ENCODE measurements at regions not wholly inside any gene's neighbourhood (a gene's known extent, or its start where the extent isn't known, plus 50 kb on each side); places are given as distances from the start of the nearest gene placed in this dataset.

DNA sequence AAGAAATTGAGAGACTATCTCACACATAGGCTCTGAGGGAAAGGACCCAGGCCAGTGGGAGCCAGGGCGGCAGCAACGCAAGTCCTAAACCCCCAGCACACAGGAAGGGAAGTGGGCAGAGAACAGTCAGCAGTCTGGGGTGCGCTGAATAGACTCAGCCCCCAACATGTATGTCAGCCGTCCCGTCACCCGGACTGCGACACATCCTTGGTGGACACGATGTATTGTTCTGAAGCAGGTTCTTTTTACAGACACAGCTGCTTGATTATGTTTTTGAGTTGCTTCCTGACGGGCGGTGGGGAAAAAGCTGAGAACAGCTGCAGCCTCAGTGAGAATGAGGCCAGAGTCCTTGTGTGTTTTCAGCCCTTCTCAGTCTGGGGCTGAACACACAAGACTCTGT is 64.1 kb upstream of the CXCL14 start:
- Histone ChIP-seq H3K36me3 (ENCODE audit: insufficient read depth, insufficient read length, low read length) (no peaks in the 10 kb centered on the region), H3K9me3 (ENCODE audit: insufficient read depth, low read length) (no peaks in the 10 kb centered on the region), H3K9ac (ENCODE audit: insufficient read length, low read depth) (no peak overlapping the region), H3K27me3 (ENCODE audit: insufficient read depth, insufficient read length) (no peaks in the 10 kb centered on the region), H3K4me1 (ENCODE audit: insufficient read depth, insufficient read length) (no peaks in the 10 kb centered on the region), H3K4me3 (ENCODE audit: insufficient read length, low read depth) (no peak overlapping the region)
- TF ChIP-seq SUZ12 (IDR thresholded peaks at IDR 0.05; ENCODE audit: extremely low read depth, insufficient read depth, insufficient read length) (no peak), ZNF274 (IDR thresholded peaks at IDR 0.05; ENCODE audit: low read depth, low read length) (no peak)
- DNase-seq (ENCODE audit: low read depth, low spot score): no peak

DNA sequence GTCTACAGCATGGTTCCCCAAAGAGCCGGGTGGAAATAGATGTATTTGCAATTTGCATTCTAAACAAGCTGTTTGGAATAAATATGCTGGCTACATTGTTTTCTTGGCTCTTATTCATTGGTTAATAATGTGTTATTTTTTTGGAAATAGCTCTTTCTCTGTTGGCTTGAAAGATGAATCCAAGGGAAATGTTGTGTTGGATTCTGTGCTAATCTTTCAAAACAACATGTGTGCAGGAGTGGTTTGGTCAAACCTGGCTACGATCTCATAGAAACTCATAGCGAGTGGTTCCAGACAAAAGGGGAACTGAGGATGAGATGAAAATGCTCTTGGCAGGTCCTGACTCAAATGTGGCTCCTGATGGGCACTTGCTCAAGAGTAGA is 63.7 kb upstream of the CXCL14 start:
- Histone ChIP-seq H3K9ac (ENCODE audit: insufficient read length, low read depth) (no peak overlapping the region), H3K9me3 (ENCODE audit: insufficient read depth, low read length) (no peaks in the 10 kb centered on the region), H3K4me3 (ENCODE audit: insufficient read length, low read depth) (no peak overlapping the region), H3K27me3 (ENCODE audit: insufficient read depth, insufficient read length) (no peaks in the 10 kb centered on the region), H3K36me3 (ENCODE audit: insufficient read depth, insufficient read length, low read length) (no peaks in the 10 kb centered on the region), H3K4me1 (ENCODE audit: insufficient read depth, insufficient read length) (no peaks in the 10 kb centered on the region)
- DNase-seq (ENCODE audit: low read depth, low spot score): no peak
- no peak for TF ChIP-seq YY1 (IDR thresholded peaks at IDR 0.05; ENCODE audit: insufficient read depth, insufficient read length)
- no peak for TF ChIP-seq SUZ12 (IDR thresholded peaks at IDR 0.05; ENCODE audit: extremely low read depth, insufficient read depth, insufficient read length)
- no peak for TF ChIP-seq ZNF274 (IDR thresholded peaks at IDR 0.05; ENCODE audit: low read depth, low read length)

- Histone ChIP-seq H3K4me3 (ENCODE audit: insufficient read length, low read depth) (no peak overlapping the region), H3K9ac (ENCODE audit: insufficient read length, low read depth) (no peak overlapping the region), H3K9me3 (ENCODE audit: insufficient read depth, low read length) (no peaks in the 10 kb centered on the region), H3K36me3 (ENCODE audit: insufficient read depth, insufficient read length, low read length) (no peaks in the 10 kb centered on the region), H3K4me1 (ENCODE audit: insufficient read depth, insufficient read length) (no peaks in the 10 kb centered on the region), H3K27me3 (ENCODE audit: insufficient read depth, insufficient read length) (no peaks in the 10 kb centered on the region)
- no peak for TF ChIP-seq SUZ12 (IDR thresholded peaks at IDR 0.05; ENCODE audit: extremely low read depth, insufficient read depth, insufficient read length)
- no peak for DNase-seq (ENCODE audit: low read depth, low spot score)
These were observed 63.1 kb upstream of the CXCL14 start for GRCh38 chr5:135641734-135642487.

GRCh38 chr5:135641319-135641718 is 62.5 kb upstream of the CXCL14 start:
- Histone ChIP-seq H3K36me3 (ENCODE audit: insufficient read depth, insufficient read length, low read length) (no peaks in the 10 kb centered on the region), H3K9ac (ENCODE audit: insufficient read length, low read depth) (no peak overlapping the region), H3K9me3 (ENCODE audit: insufficient read depth, low read length) (no peaks in the 10 kb centered on the region), H3K4me3 (ENCODE audit: insufficient read length, low read depth) (no peak overlapping the region), H3K27me3 (ENCODE audit: insufficient read depth, insufficient read length) (no peaks in the 10 kb centered on the region), H3K4me1 (ENCODE audit: insufficient read depth, insufficient read length) (peaks cover under 1% of the 10 kb centered on the region)
- DNase-seq (ENCODE audit: low read depth, low spot score): no peak
- no peak for TF ChIP-seq ZNF274 (IDR thresholded peaks at IDR 0.05; ENCODE audit: low read depth, low read length)
- no peak for TF ChIP-seq YY1 (IDR thresholded peaks at IDR 0.05; ENCODE audit: insufficient read depth, insufficient read length)
- TF ChIP-seq SUZ12 (IDR thresholded peaks at IDR 0.05; ENCODE audit: extremely low read depth, insufficient read depth, insufficient read length): no peak

DNA sequence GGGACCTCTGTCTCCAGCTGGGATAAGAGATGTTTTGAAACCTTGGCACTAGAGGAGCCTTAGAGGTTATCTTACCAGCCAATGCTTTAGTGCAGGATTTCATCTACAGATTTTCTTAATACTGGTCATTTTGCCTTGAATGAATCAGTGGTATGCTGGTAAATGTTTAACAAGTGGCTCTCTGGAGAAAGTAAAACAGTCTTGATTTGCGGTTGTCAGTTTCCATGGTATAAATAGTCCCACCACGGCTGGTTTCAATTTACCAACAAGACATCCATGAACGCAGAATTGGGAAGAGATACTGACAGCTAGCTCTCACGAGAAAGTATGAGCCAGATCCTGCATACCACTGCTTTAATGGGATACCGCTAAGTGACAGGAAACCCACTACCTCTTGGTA is 56.7 kb upstream of the CXCL14 start:
- DNase-seq (ENCODE audit: low read depth, low spot score): no peak
- H3K36me3 ChIP-seq (ENCODE audit: insufficient read depth, insufficient read length, low read length): no peaks in the 10 kb centered on the region
- H3K4me1 ChIP-seq (ENCODE audit: insufficient read depth, insufficient read length): peaks cover 1% of the 10 kb centered on the region
- H3K4me3 ChIP-seq (ENCODE audit: insufficient read length, low read depth): no peak overlapping the region
- no peak overlapping the region for H3K9ac ChIP-seq (ENCODE audit: insufficient read length, low read depth)
- no peaks in the 10 kb centered on the region for H3K9me3 ChIP-seq (ENCODE audit: insufficient read depth, low read length)
- TF ChIP-seq SUZ12 (IDR thresholded peaks at IDR 0.05; ENCODE audit: extremely low read depth, insufficient read depth, insufficient read length) (no peak), YY1 (IDR thresholded peaks at IDR 0.05; ENCODE audit: insufficient read depth, insufficient read length) (no peak), ZNF274 (IDR thresholded peaks at IDR 0.05; ENCODE audit: low read depth, low read length) (no peak)
- no peaks in the 10 kb centered on the region for H3K27me3 ChIP-seq (ENCODE audit: insufficient read depth, insufficient read length)

GRCh38 chr5:135632798-135633197 is 54.0 kb upstream of the CXCL14 start:
- Histone ChIP-seq H3K36me3 (ENCODE audit: insufficient read depth, insufficient read length, low read length) (no peaks in the 10 kb centered on the region), H3K4me1 (ENCODE audit: insufficient read depth, insufficient read length) (peaks cover 1% of the 10 kb centered on the region), H3K27me3 (ENCODE audit: insufficient read depth, insufficient read length) (no peaks in the 10 kb centered on the region), H3K9ac (ENCODE audit: insufficient read length, low read depth) (no peak overlapping the region), H3K4me3 (ENCODE audit: insufficient read length, low read depth) (no peak overlapping the region), H3K9me3 (ENCODE audit: insufficient read depth, low read length) (no peaks in the 10 kb centered on the region)
- TF ChIP-seq YY1 (IDR thresholded peaks at IDR 0.05; ENCODE audit: insufficient read depth, insufficient read length) (no peak), SUZ12 (IDR thresholded peaks at IDR 0.05; ENCODE audit: extremely low read depth, insufficient read depth, insufficient read length) (no peak), ZNF274 (IDR thresholded peaks at IDR 0.05; ENCODE audit: low read depth, low read length) (no peak)
- DNase-seq (ENCODE audit: low read depth, low spot score): no peak

DNA sequence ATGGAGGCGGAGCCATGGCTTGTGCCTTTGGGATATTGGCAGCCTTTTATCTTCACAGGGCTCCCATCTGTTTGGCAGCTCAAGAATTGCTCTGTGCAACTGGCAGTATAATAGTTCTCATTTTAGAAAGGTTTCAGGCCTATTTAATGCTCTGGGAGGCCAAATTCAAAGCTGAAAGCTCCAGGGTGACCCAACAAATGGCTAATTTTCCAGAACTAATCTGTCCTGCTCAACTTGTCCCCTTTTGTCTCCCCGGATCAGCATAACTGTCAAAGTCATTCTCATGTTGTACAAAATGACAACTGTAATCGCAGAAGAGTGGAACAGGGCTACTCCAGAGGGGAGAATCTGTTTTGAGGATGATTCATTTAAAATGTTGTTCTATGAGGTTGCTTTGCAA is 52.6 kb upstream of the CXCL14 start:
- H3K4me1 ChIP-seq (ENCODE audit: insufficient read depth, insufficient read length): peaks cover 1% of the 10 kb centered on the region
- TF ChIP-seq ZNF274 (IDR thresholded peaks at IDR 0.05; ENCODE audit: low read depth, low read length): no peak
- TF ChIP-seq SUZ12 (IDR thresholded peaks at IDR 0.05; ENCODE audit: extremely low read depth, insufficient read depth, insufficient read length): no peak
- TF ChIP-seq YY1 (IDR thresholded peaks at IDR 0.05; ENCODE audit: insufficient read depth, insufficient read length): no peak
- H3K9me3 ChIP-seq (ENCODE audit: insufficient read depth, low read length): no peaks in the 10 kb centered on the region
- no peak overlapping the region for H3K9ac ChIP-seq (ENCODE audit: insufficient read length, low read depth)
- DNase-seq (ENCODE audit: low read depth, low spot score): no peak
- no peaks in the 10 kb centered on the region for H3K27me3 ChIP-seq (ENCODE audit: insufficient read depth, insufficient read length)
- H3K36me3 ChIP-seq (ENCODE audit: insufficient read depth, insufficient read length, low read length): no peaks in the 10 kb centered on the region
- no peak overlapping the region for H3K4me3 ChIP-seq (ENCODE audit: insufficient read length, low read depth)

Measured in NT2/D1 (cell line).